H9 (cell line): ENCODE measurements at regions not wholly inside any gene's neighbourhood (a gene's known extent, or its start where the extent isn't known, plus 50 kb on each side); places are given as distances from the start of the nearest gene placed in this dataset.

Experiments used
- DNase-seq: peaks from one replicate; pipeline ENCODE4 v3.0.0-alpha.2; 2017
- H2AFZ ChIP-seq: one replicate; pipeline ENCODE4 v1.6.1; 2013; ENCODE audit warnings: mild to moderate bottlenecking, low read length, control low read depth, moderate library complexity
- H2AK5ac ChIP-seq: 2 replicates; pipeline ENCODE4 v1.6.1; 2013; ENCODE audit warnings: low read length, control low read depth, mixed read lengths; ENCODE audit not compliant: insufficient read length
- H2BK120ac ChIP-seq: one replicate; pipeline ENCODE4 v1.6.1; 2013; ENCODE audit warnings: low read depth, mild to moderate bottlenecking, low read length, control low read depth, inconsistent platforms; ENCODE audit not compliant: poor library complexity, severe bottlenecking
- H2BK12ac ChIP-seq: 2 replicates; pipeline ENCODE4 v1.6.1; 2013; ENCODE audit warnings: low read length, control low read depth, mixed read lengths, low read depth; ENCODE audit not compliant: insufficient read length
- H2BK15ac ChIP-seq: 2 replicates; pipeline ENCODE4 v1.6.1; 2013; ENCODE audit warnings: low read depth, low read length, control low read depth
- H2BK20ac ChIP-seq: one replicate; pipeline ENCODE4 v1.6.1; 2013; ENCODE audit warnings: low read depth, mild to moderate bottlenecking, low read length, control low read depth, inconsistent platforms; ENCODE audit not compliant: poor library complexity, severe bottlenecking
- H2BK5ac ChIP-seq: 2 replicates; pipeline ENCODE4 v1.6.1; 2013; ENCODE audit warnings: low read length, control low read depth, mixed read lengths; ENCODE audit not compliant: insufficient read length
- H3K14ac ChIP-seq: 2 replicates; pipeline ENCODE4 v1.6.1; 2013; ENCODE audit warnings: low read length, control low read depth; ENCODE audit not compliant: insufficient read depth
- H3K18ac ChIP-seq: 2 replicates; pipeline ENCODE4 v1.6.1; 2013; ENCODE audit warnings: low read depth, mild to moderate bottlenecking, mixed read lengths, low read length, control low read depth; ENCODE audit not compliant: insufficient read length
- H3K23ac ChIP-seq: 2 replicates; pipeline ENCODE4 v1.6.1; 2013; ENCODE audit warnings: low read length, control low read depth, mixed read lengths, low read depth; ENCODE audit not compliant: insufficient read length
- H3K23me2 ChIP-seq: 2 replicates; pipeline ENCODE4 v1.6.1; 2013; ENCODE audit warnings: low read depth, mild to moderate bottlenecking, mixed read lengths, low read length, control low read depth; ENCODE audit not compliant: insufficient read length, poor library complexity, severe bottlenecking
- H3K27ac ChIP-seq: 2 replicates; pipeline ENCODE4 v1.5.1; 2013; ENCODE audit warnings: low read length, control low read depth, mixed read lengths, low read depth; ENCODE audit not compliant: insufficient read length
- H3K27me3 ChIP-seq: 2 replicates; pipeline ENCODE4 v1.6.1; 2013; ENCODE audit warnings: low read length, control low read depth, inconsistent platforms; ENCODE audit not compliant: insufficient read depth
- H3K4ac ChIP-seq: 2 replicates; pipeline ENCODE4 v1.6.1; 2013; ENCODE audit warnings: low read depth, mild to moderate bottlenecking, control low read depth, inconsistent platforms, low read length, moderate library complexity
- H3K4me1 ChIP-seq: 2 replicates; pipeline ENCODE4 v1.6.1; 2013; ENCODE audit warnings: low read length, control low read depth, inconsistent platforms; ENCODE audit not compliant: insufficient read depth
- H3K4me2 ChIP-seq: 2 replicates; pipeline ENCODE4 v1.6.1; 2013; ENCODE audit warnings: low read length, control low read depth, mixed read lengths; ENCODE audit not compliant: insufficient read length, insufficient read depth
- H3K56ac ChIP-seq: 2 replicates; pipeline ENCODE4 v1.6.1; 2013; ENCODE audit warnings: low read depth, mild to moderate bottlenecking, mixed read lengths, low read length, control low read depth; ENCODE audit not compliant: insufficient read length
- H3K79me1 ChIP-seq: 2 replicates; pipeline ENCODE4 v1.6.1; 2013; ENCODE audit warnings: low read depth, mild to moderate bottlenecking, moderate library complexity, low read length, control low read depth, inconsistent platforms; ENCODE audit not compliant: insufficient read depth, poor library complexity, severe bottlenecking
- H3K79me2 ChIP-seq: 2 replicates; pipeline ENCODE4 v1.6.1; 2013; ENCODE audit warnings: low read length, control low read depth, inconsistent platforms; ENCODE audit not compliant: insufficient read depth
- H3K9ac ChIP-seq: 2 replicates; pipeline ENCODE4 v1.6.1; 2013; ENCODE audit warnings: low read length, control low read depth, mixed read lengths; ENCODE audit not compliant: insufficient read length; ENCODE audit errors: extremely low read depth
- H3K9me3 ChIP-seq: one replicate; pipeline ENCODE4 v1.6.1; 2013; ENCODE audit warnings: low read depth, low read length, inconsistent platforms; ENCODE audit not compliant: control insufficient read depth
- H3T11ph ChIP-seq: one replicate; pipeline ENCODE4 v1.6.1; 2013; ENCODE audit warnings: mild to moderate bottlenecking, low read length, control low read depth, inconsistent platforms
- H4K20me1 ChIP-seq: one replicate; pipeline ENCODE4 v1.6.1; 2013; ENCODE audit not compliant: control insufficient read depth, insufficient read length, insufficient read depth
- H4K5ac ChIP-seq: 2 replicates; pipeline ENCODE4 v1.6.1; 2013; ENCODE audit warnings: low read depth, mild to moderate bottlenecking, mixed read lengths, low read length, control low read depth; ENCODE audit not compliant: insufficient read length
- H4K8ac ChIP-seq: replicated peaks from 2 replicates; pipeline ENCODE4 v1.6.1; 2013; ENCODE audit warnings: low read length, control low read depth, mixed read lengths, low read depth; ENCODE audit not compliant: insufficient read length
- H4K91ac ChIP-seq: 2 replicates; pipeline ENCODE4 v1.6.1; 2013; ENCODE audit warnings: low read depth, mild to moderate bottlenecking, moderate library complexity, mixed read lengths, low read length, control low read depth; ENCODE audit not compliant: insufficient read length
- H3K27ac Mint-ChIP-seq, 3 experiments: 2 replicates in 2 of 3; 3 replicates in 1 of 3; pipeline ENCODE4 v1.8.0; 2020 to 2021; ENCODE audit warnings: mixed read lengths in 3 of 3, mild to moderate bottlenecking in 1 of 3, moderate library complexity in 1 of 3
- H3K27me3 Mint-ChIP-seq: 2 replicates; pipeline ENCODE4 v1.8.0; 2021; ENCODE audit warnings: low read depth, mild to moderate bottlenecking, moderate library complexity, mixed read lengths
- H3K36me3 Mint-ChIP-seq, 3 experiments: 2 replicates in 2 of 3; 3 replicates in 1 of 3; pipeline ENCODE4 v1.8.0; 2020 to 2021; ENCODE audit warnings: low read depth in 3 of 3, mixed read lengths in 3 of 3; ENCODE audit not compliant: insufficient read depth in 1 of 3
- H3K4me1 Mint-ChIP-seq, 2 experiments: 2 replicates each; pipeline ENCODE4 v1.8.0; 2020; ENCODE audit warnings: mixed read lengths in 2 of 2
- H3K4me3 Mint-ChIP-seq, 2 experiments: 2 replicates in 1 of 2; 3 replicates in 1 of 2; pipeline ENCODE4 v1.8.0; 2020 to 2021; ENCODE audit warnings: mild to moderate bottlenecking in 2 of 2, mixed read lengths in 2 of 2, moderate library complexity in 1 of 2
- H3K9me3 Mint-ChIP-seq, 2 experiments: 2 replicates in 1 of 2; 3 replicates in 1 of 2; pipeline ENCODE4 v1.8.0; 2020; ENCODE audit warnings: mild to moderate bottlenecking in 2 of 2, mixed read lengths in 2 of 2, moderate library complexity in 1 of 2
- WGBS: extraction: QIAGEN DNeasy Blood & Tissue Kit; methylation state at CpG from one replicate; pipeline ENCODE4 v1.1.7; 2013; ENCODE audit warnings: missing lambda C conversion rate, low lambda C conversion rate, mixed read lengths; ENCODE audit not compliant: insufficient read length; ENCODE audit errors: extremely low coverage; 5-methylcytosine and 5-hydroxymethylcytosine counted together
- TF ChIP-seq, protein P1 (sequence below): fragments of 200-600 bp; sonication (generic); conservative IDR thresholded peaks from 3 replicates; pipeline ENCODE4 v1.8.0; 2021; ENCODE audit warnings: antibody characterized with exemption, mild to moderate bottlenecking

DNA sequence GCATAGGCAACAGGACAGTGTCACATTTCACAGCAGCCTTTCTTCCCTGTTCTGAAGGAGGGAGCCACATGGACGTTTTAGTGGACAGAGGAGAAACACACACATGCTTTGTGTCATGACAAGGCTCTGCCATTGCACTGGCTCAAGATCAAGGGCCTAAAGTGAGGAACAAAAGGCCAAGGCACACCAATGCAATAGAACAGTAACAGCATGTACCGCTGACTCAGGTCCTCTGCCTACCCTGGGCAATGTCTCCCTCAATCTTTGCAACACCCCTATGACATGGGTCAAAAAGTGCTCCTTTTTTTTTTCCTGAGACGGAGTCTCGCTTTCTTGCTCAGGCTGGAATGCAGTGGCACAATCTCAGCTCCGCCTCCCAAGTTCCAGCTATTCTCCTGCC, 57.8 kb upstream of the SDK1 start:
- H3K27ac Mint-ChIP-seq = no peak overlapping the region
- H4K91ac ChIP-seq = no peak overlapping the region
- H2AFZ ChIP-seq = no peak overlapping the region
- no peak for DNase-seq
- H3K4ac ChIP-seq = no peak overlapping the region
- H3K9ac ChIP-seq = no peak overlapping the region
- no peak overlapping the region for H3K27ac ChIP-seq
- H3K27me3 ChIP-seq = no peaks in the 10 kb centered on the region
- peaks cover 7 to 21% of the 10 kb centered on the region in 2 experiments for H3K4me1 Mint-ChIP-seq
- H2BK5ac ChIP-seq = no peak overlapping the region
- H3K9me3 Mint-ChIP-seq = peaks cover 7 to 9% of the 10 kb centered on the region in 2 experiments; a peak in 2 of 5 replicates
- no peaks in the 10 kb centered on the region for H4K20me1 ChIP-seq
- no peak overlapping the region for H3K14ac ChIP-seq
- H2BK12ac ChIP-seq = no peak overlapping the region
- no peaks in the 10 kb centered on the region; the same call in 1 of the 2 replicates for H3K4me1 ChIP-seq
- no peak overlapping the region for H4K5ac ChIP-seq
- no peak overlapping the region for H2BK20ac ChIP-seq
- H3K23ac ChIP-seq = no peak overlapping the region
- H3K23me2 ChIP-seq = no peaks in the 10 kb centered on the region
- peaks cover 2% of the 10 kb centered on the region; the same call in 1 of the 2 replicates for H3K27me3 Mint-ChIP-seq
- no peak overlapping the region for H2BK120ac ChIP-seq
- H3K36me3 Mint-ChIP-seq = peaks cover 0 to 10% (median 0%) of the 10 kb centered on the region in 3 experiments; a peak in 2 of 7 replicates
- H3K4me2 ChIP-seq = no peak overlapping the region
- no peak overlapping the region for H4K8ac ChIP-seq
- H3K9me3 ChIP-seq = no peaks in the 10 kb centered on the region
- TF ChIP-seq, protein P1, sequence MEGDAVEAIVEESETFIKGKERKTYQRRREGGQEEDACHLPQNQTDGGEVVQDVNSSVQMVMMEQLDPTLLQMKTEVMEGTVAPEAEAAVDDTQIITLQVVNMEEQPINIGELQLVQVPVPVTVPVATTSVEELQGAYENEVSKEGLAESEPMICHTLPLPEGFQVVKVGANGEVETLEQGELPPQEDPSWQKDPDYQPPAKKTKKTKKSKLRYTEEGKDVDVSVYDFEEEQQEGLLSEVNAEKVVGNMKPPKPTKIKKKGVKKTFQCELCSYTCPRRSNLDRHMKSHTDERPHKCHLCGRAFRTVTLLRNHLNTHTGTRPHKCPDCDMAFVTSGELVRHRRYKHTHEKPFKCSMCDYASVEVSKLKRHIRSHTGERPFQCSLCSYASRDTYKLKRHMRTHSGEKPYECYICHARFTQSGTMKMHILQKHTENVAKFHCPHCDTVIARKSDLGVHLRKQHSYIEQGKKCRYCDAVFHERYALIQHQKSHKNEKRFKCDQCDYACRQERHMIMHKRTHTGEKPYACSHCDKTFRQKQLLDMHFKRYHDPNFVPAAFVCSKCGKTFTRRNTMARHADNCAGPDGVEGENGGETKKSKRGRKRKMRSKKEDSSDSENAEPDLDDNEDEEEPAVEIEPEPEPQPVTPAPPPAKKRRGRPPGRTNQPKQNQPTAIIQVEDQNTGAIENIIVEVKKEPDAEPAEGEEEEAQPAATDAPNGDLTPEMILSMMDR = no peak
- H3T11ph ChIP-seq = no peak overlapping the region
- H3K79me1 ChIP-seq = no peaks in the 10 kb centered on the region
- WGBS = no CpG with 5 or more reads among the region's 5 CpGs
- H2BK15ac ChIP-seq = no peak overlapping the region
- no peak overlapping the region for H3K56ac ChIP-seq
- no peak overlapping the region for H3K4me3 Mint-ChIP-seq
- no peak overlapping the region for H3K18ac ChIP-seq
- no peak overlapping the region for H2AK5ac ChIP-seq
- H3K79me2 ChIP-seq = no peaks in the 10 kb centered on the region
